ENCODE measurements at regions not wholly inside any gene's neighbourhood (a gene's known extent, or its start where the extent isn't known, plus 50 kb on each side); places are given as distances from the start of the nearest gene placed in this dataset.

- TF ChIP-seq CTCF (IDR thresholded peaks at IDR 0.05) (no peak), POLR2A (IDR thresholded peaks at IDR 0.05) (no peak), EP300 (IDR thresholded peaks at IDR 0.05) (no peak)
Observed at GRCh38 chr11:27215471-27216269, 147.3 kb downstream of the CCDC34 start.

All from suprapubic skin (tissue), 3 donors.